Heart left ventricle (tissue), 16 donors: ENCODE measurements at regions not wholly inside any gene's neighbourhood (a gene's known extent, or its start where the extent isn't known, plus 50 kb on each side); places are given as distances from the start of the nearest gene placed in this dataset.

Source experiments
- ATAC-seq, 4 donors: fragments of 200-7000 bp; cut with Tn5 transposase; one replicate each; pipeline ENCODE4 v1.9.1; 2020 to 2022; ENCODE audit warnings: moderate library complexity in 4 of 4, mild to moderate bottlenecking in 3 of 4, moderate number of reproducible peaks in 1 of 4
- DNase-seq, 5 donors: peaks; one replicate each; pipeline ENCODE4 v3.0.0-alpha.2; 2020
- H3K27ac ChIP-seq, 12 donors: fragments of 200-600 bp; sonication (generic) in 4 of 12; one replicate each; pipeline versions ENCODE4 v1.5.0 to v1.8.0; 2016 to 2022; ENCODE audit warnings: mild to moderate bottlenecking in 2 of 12
- H3K27me3 ChIP-seq, 9 donors: fragments of 200-600 bp; sonication (generic) in 2 of 9; one replicate each; pipeline versions ENCODE4 v1.5.1 to v1.8.0; 2016 to 2022; ENCODE audit warnings: mild to moderate bottlenecking in 3 of 9
- H3K36me3 ChIP-seq, 9 donors: fragments of 200-600 bp; sonication (generic) in 2 of 9; one replicate each; pipeline versions ENCODE4 v1.5.0 to v1.8.0; 2018 to 2022; ENCODE audit warnings: mild to moderate bottlenecking in 2 of 9
- H3K4me1 ChIP-seq, 12 donors: fragments of 200-600 bp; sonication (generic) in 4 of 12; one replicate each; pipeline versions ENCODE4 v1.5.0 to v1.8.0; 2016 to 2022; ENCODE audit warnings: mild to moderate bottlenecking in 3 of 12
- H3K4me3 ChIP-seq, 12 donors: fragments of 200-600 bp; sonication (generic) in 4 of 12; one replicate each; pipeline versions ENCODE4 v1.5.0 to v1.8.0; 2017 to 2022; ENCODE audit warnings: mild to moderate bottlenecking in 9 of 12, moderate library complexity in 4 of 12
- H3K9me3 ChIP-seq, 12 donors: fragments of 200-600 bp; sonication (generic) in 4 of 12; one replicate each; pipeline versions ENCODE4 v1.5.0 to v1.8.0; 2016 to 2022; ENCODE audit warnings: mild to moderate bottlenecking in 1 of 12
- CTCF ChIP-seq, 12 donors: fragments of 200-600 bp; sonication (generic) in 4 of 12; IDR thresholded peaks; one replicate each; pipeline versions ENCODE4 v1.5.0 to v1.8.0; 2018 to 2022; ENCODE audit warnings: antibody characterized with exemption in 12 of 12, mild to moderate bottlenecking in 5 of 12
- POLR2A ChIP-seq, 2 donors: fragments of 450-650 bp; IDR thresholded peaks; one replicate each; pipeline ENCODE4 v1.6.1; 2017; ENCODE audit warnings: antibody characterized with exemption in 2 of 2, mild to moderate bottlenecking in 2 of 2, moderate library complexity in 2 of 2
- WGBS, 4 donors: extraction: QIAGEN DNeasy Blood & Tissue Kit in 2 of 4; methylation state at CpG; one replicate each; pipeline versions ENCODE4 v1.1.5 to v1.1.7; 2013 to 2018; 5-methylcytosine and 5-hydroxymethylcytosine counted together
- intact Hi-C, 10 donors: fragments of 100-400 bp; cut with DNase I; formaldehyde crosslinking; loops; one replicate each; pipeline versions ENCODE4 v1.11.1 to v1.14.2; 2022
- donor health status: ischemic (EF 13 %, LVEDD 7.1; RV severe dilation, severe dysfunction).
- donor health status: healthy with polysubstance abuse.
- donor health status: DM: no; HTN: yes; CAD: no.
- donor health status: DM: no; HTN: no; CAD: no.
- donor health status: ischemic (EF 25% LVEDD 6.9; RV normal size, moderate dysfunction).
- donor health status: ischemic (EF 25% LVEDD 5.7; RV mildly dilated, moderate dysfunction).
- donor health status: healthy.
- donor health status: DM: yes; HTN: yes; CAD: no.
- donor health status: ischemic (EF 35%, LVEDD 5.7; RV mildly dilated, moderate dysfunction).
- donor health status: nonischemic (EF 11% LVEDD 7.7; RV severe dilation, severe dysfunction).
- donor health status: DM: yes; HTN: yes; CAD: no.
- donor health status: PGD.
- donor health status: ischemic (EF 29% LVEDD 5.4; RV normal size, mild dysfunction).
- donor health status: nonischemic (EF 23%, LVEDD 6.1; RV moderate dilation, normal function).

GRCh38 chr4:44121210-44121609 lies 327.4 kb downstream of the KCTD8 start:
- DNase-seq (no peak), ATAC-seq (no peak)
- Histone ChIP-seq H3K27me3 (no peaks in the 10 kb centered on the region), H3K4me3 (no peak overlapping the region), H3K27ac (no peak overlapping the region), H3K9me3 (no peaks in the 10 kb centered on the region), H3K36me3 (no peaks in the 10 kb centered on the region), H3K4me1 (no peaks in the 10 kb centered on the region)
- no peak for TF ChIP-seq POLR2A (IDR thresholded peaks at IDR 0.05)
- TF ChIP-seq CTCF (IDR thresholded peaks at IDR 0.05), result no peak
- 26 to 44% (median 34%) methylated on average over 1 of the region's 1 CpG for WGBS, 4 donors
- intact Hi-C loops, result no loop called here
